HepG2 (cell line): ENCODE measurements at regions not wholly inside any gene's neighbourhood (a gene's known extent, or its start where the extent isn't known, plus 50 kb on each side); places are given as distances from the start of the nearest gene placed in this dataset.

Experiments used
- AFF4 ChIP-seq: sonication (generic); formaldehyde crosslinking; IDR thresholded peaks from 2 replicates; pipeline ENCODE4 v1.4.0; 2020; ENCODE audit warnings: missing genetic modification reagents
- GPBP1L1 ChIP-seq: sonication (generic); formaldehyde crosslinking; IDR thresholded peaks from 2 replicates; pipeline ENCODE4 v1.5.0; 2020; ENCODE audit warnings: mild to moderate bottlenecking, missing genetic modification reagents
- GPN1 ChIP-seq: sonication (generic); formaldehyde crosslinking; IDR thresholded peaks from 2 replicates; pipeline ENCODE4 v1.5.1; 2020; ENCODE audit warnings: missing genetic modification reagents, borderline replicate concordance
- KDM1A ChIP-seq: IDR thresholded peaks from 2 replicates; pipeline ENCODE4 v1.6.1; 2016; ENCODE audit warnings: missing compliant biosample characterization
- KDM5A ChIP-seq: fragments of 200-600 bp; sonication (generic); IDR thresholded peaks from 2 replicates; pipeline ENCODE4 v1.7.0; 2018; ENCODE audit warnings: antibody characterized with exemption, mild to moderate bottlenecking, low read length, borderline replicate concordance
- KDM5B ChIP-seq: sonication (generic); formaldehyde crosslinking; IDR thresholded peaks from 2 replicates; pipeline ENCODE4 v1.4.0; 2020; ENCODE audit warnings: missing genetic modification reagents, mild to moderate bottlenecking, borderline replicate concordance
- PPARG ChIP-seq: conservative IDR thresholded peaks from 2 replicates; pipeline ENCODE4 v1.6.1; 2016; ENCODE audit warnings: missing biosample characterization, missing genetic modification reagents
- REPIN1 ChIP-seq: sonication (generic); formaldehyde crosslinking; IDR thresholded peaks from 2 replicates; pipeline ENCODE4 v1.8.0; 2022; ENCODE audit warnings: missing genetic modification reagents, low read depth, mild to moderate bottlenecking, borderline replicate concordance
- SAP130 ChIP-seq: IDR thresholded peaks from 2 replicates; pipeline ENCODE4 v1.6.1; 2016; ENCODE audit warnings: low read depth
- TCF12 ChIP-seq, 2 experiments: fragments of 450-650 bp in 1 of 2; sonication (generic) in 1 of 2; formaldehyde crosslinking in 1 of 2; IDR thresholded peaks; 2 replicates each; pipeline versions ENCODE4 v1.6.1 to v1.8.0; 2017 to 2022; ENCODE audit warnings: antibody characterized with exemption in 1 of 2, mild to moderate bottlenecking in 1 of 2, missing genetic modification reagents in 1 of 2, moderate library complexity in 1 of 2
- TP53 ChIP-seq: sonication (generic); formaldehyde crosslinking; conservative IDR thresholded peaks from 2 replicates; pipeline ENCODE4 v1.4.0; 2020; ENCODE audit warnings: missing genetic modification reagents
- ZBTB33 ChIP-seq: sonication (generic); formaldehyde crosslinking; IDR thresholded peaks from 2 replicates; pipeline ENCODE4 v1.4.0; 2020; ENCODE audit warnings: missing genetic modification reagents
- ZFP36 ChIP-seq: fragments of 150-350 bp; IDR thresholded peaks from 2 replicates; pipeline ENCODE4 v1.6.1; 2018; ENCODE audit warnings: borderline replicate concordance, low read length, low read depth; ENCODE audit not compliant: partially characterized antibody
- ZIK1 ChIP-seq: sonication (generic); formaldehyde crosslinking; IDR thresholded peaks from 2 replicates; pipeline ENCODE4 v1.5.0; 2020; ENCODE audit warnings: mild to moderate bottlenecking, low read depth, missing genetic modification reagents, borderline replicate concordance
- ZKSCAN1 ChIP-seq: fragments of 150-350 bp; IDR thresholded peaks from 2 replicates; pipeline ENCODE4 v1.6.1; 2014; ENCODE audit warnings: low read length
- ZNF17 ChIP-seq: sonication (generic); formaldehyde crosslinking; IDR thresholded peaks from 2 replicates; pipeline ENCODE4 v1.5.0; 2020; ENCODE audit warnings: mild to moderate bottlenecking, missing genetic modification reagents
- ZNF501 ChIP-seq: sonication (generic); formaldehyde crosslinking; IDR thresholded peaks from 2 replicates; pipeline ENCODE4 v1.5.1; 2020; ENCODE audit warnings: mild to moderate bottlenecking, moderate library complexity, missing genetic modification reagents
- ZNF557 ChIP-seq: sonication (generic); formaldehyde crosslinking; IDR thresholded peaks from 2 replicates; pipeline ENCODE4 v1.4.0; 2020; ENCODE audit warnings: missing genetic modification reagents
- ZNF562 ChIP-seq: sonication (generic); formaldehyde crosslinking; IDR thresholded peaks from 2 replicates; pipeline ENCODE4 v1.8.0; 2022; ENCODE audit warnings: missing genetic modification reagents, borderline replicate concordance
- ZNF879 ChIP-seq: sonication (generic); formaldehyde crosslinking; IDR thresholded peaks from 2 replicates; pipeline ENCODE4 v1.8.1; 2023; ENCODE audit warnings: missing genetic modification reagents

GRCh38 chr3:188003188-188004171 lies 150.5 kb upstream of the LPP start (continued):
- TF ChIP-seq ZNF557 (CRISPR knock-in tag) (no peak), ZBTB33 (CRISPR knock-in tag) (no peak; the same call in 1 of the 2 replicates), AFF4 (no peak), ZNF501 (CRISPR knock-in tag) (peak; percentile 67), ZKSCAN1 (no peak), KDM1A (CRISPR knock-in tag) (no peak), ZFP36 (no peak), ZNF17 (CRISPR knock-in tag) (no peak), GPBP1L1 (CRISPR knock-in tag) (no peak), ZIK1 (CRISPR knock-in tag) (no peak), ZNF879 (CRISPR knock-in tag) (no peak), KDM5A (peak; percentile 41; the same call in 1 of the 2 replicates), SAP130 (CRISPR knock-in tag) (peak; percentile 56; the same call in 1 of the 2 replicates), GPN1 (no peak), TCF12 (IDR thresholded peaks at IDR 0.05) (no peak), TCF12 (CRISPR knock-in tag; IDR thresholded peaks at IDR 0.05) (0 out of 2 replicates have a peak, but pooled peaks have one; percentile 13), TP53 (CRISPR knock-in tag) (peak; percentile 43; the same call in 1 of the 2 replicates), REPIN1 (CRISPR knock-in tag) (no peak), KDM5B (CRISPR knock-in tag) (no peak; the same call in 1 of the 2 replicates), ZNF562 (CRISPR knock-in tag) (no peak), PPARG (CRISPR knock-in tag) (peak; percentile 95)
